ENCODE measurements at regions not wholly inside any gene's neighbourhood (a gene's known extent, or its start where the extent isn't known, plus 50 kb on each side); places are given as distances from the start of the nearest gene placed in this dataset.

GRCh38 chr11:133678191-133678590, 145.9 kb upstream of the OPCML start:
- Histone ChIP-seq H2BK5ac (ENCODE audit: low read depth, low read length, poor library complexity, severe bottlenecking) (no peak overlapping the region), H3K4me3 (ENCODE audit: insufficient read depth, low read depth, low read length) (no peak overlapping the region), H3K27me3 (ENCODE audit: control insufficient read depth, insufficient read depth, low read length) (no peaks in the 10 kb centered on the region), H3K56ac (ENCODE audit: extremely low read depth, insufficient read depth, low read length) (no peak overlapping the region), H3K14ac (replicated peaks; ENCODE audit: low read depth, low read length) (no peak overlapping the region), H3K4me1 (ENCODE audit: control insufficient read depth, insufficient read depth, low read length) (no peaks in the 10 kb centered on the region), H2AFZ (replicated peaks; ENCODE audit: low read length, poor library complexity) (no peak overlapping the region), H3K18ac (ENCODE audit: low read depth, low read length) (no peak overlapping the region), H4K5ac (ENCODE audit: low read depth, low read length) (no peak overlapping the region), H2BK120ac (ENCODE audit: low read depth, low read length) (no peak overlapping the region), H3K9ac (ENCODE audit: low read depth, low read length) (no peak overlapping the region), H2AK5ac (ENCODE audit: low read depth, low read length) (no peak overlapping the region), H3K4ac (ENCODE audit: low read depth, low read length) (no peak overlapping the region), H4K20me1 (ENCODE audit: insufficient read depth, low read length) (no peaks in the 10 kb centered on the region), H3K9me1 (ENCODE audit: insufficient read depth, low read length) (no peaks in the 10 kb centered on the region), H3K27ac (ENCODE audit: insufficient read depth, low read length) (no peak overlapping the region), H4K91ac (ENCODE audit: insufficient read depth, low read depth, low read length) (no peak overlapping the region), H3K4me2 (ENCODE audit: low read depth, low read length) (no peak overlapping the region), H3K79me1 (ENCODE audit: low read depth in 1 of 2, low read length in 2 of 2) (no peaks in the 10 kb centered on the region), H3K9me3 (ENCODE audit: control insufficient read depth, insufficient read depth, low read length) (peaks cover 31% of the 10 kb centered on the region), H2AK9ac (replicated peaks; ENCODE audit: low read depth, low read length, poor library complexity) (no peak overlapping the region), H3K23ac (ENCODE audit: low read depth, low read length) (no peak overlapping the region), H4K8ac (ENCODE audit: low read depth in 2 of 2, low read length in 2 of 2) (no peak overlapping the region), H2BK20ac (ENCODE audit: low read depth, low read length) (no peak overlapping the region), H3K36me3 (ENCODE audit: control insufficient read depth, insufficient read depth, low read length) (no peaks in the 10 kb centered on the region), H2BK15ac (ENCODE audit: low read depth, low read length) (no peak overlapping the region)
- WGBS, 2 experiments (ENCODE audit: extremely low coverage in 2 of 2, insufficient read length in 1 of 2): no CpG with 5 or more reads among the region's 2 CpGs
- intact Hi-C loops (cut with micrococcal nuclease) (no loop called here), in situ Hi-C loops (cut with MboI; ENCODE audit: low sequenced_read_pairs) (no loop called here), dilution Hi-C loops (cut with HindIII; ENCODE audit: low sequenced_read_pairs, unreplicated experiment) (no loop called here)
- ChIA-PET CTCF (no interaction called here), POLR2A (ENCODE audit: unreplicated experiment) (no interaction called here)
- BruUV-seq (replicated peaks): no TSS peak
- ATAC-seq (ENCODE audit: low read depth) (no peak), DNase-seq (no peak)
- TF ChIP-seq BHLHE40 (IDR thresholded peaks at IDR 0.05; ENCODE audit: low read depth, low read length) (no peak), RFX5 (IDR thresholded peaks at IDR 0.05; ENCODE audit: low read depth, low read length) (no peak), RAD21 (IDR thresholded peaks at IDR 0.05; ENCODE audit: low read length) (no peak), FOS (IDR thresholded peaks at IDR 0.05; ENCODE audit: low read depth, low read length) (no peak), CHD1 (IDR thresholded peaks at IDR 0.05; ENCODE audit: low read depth, low read length) (no peak), CEBPB (IDR thresholded peaks at IDR 0.05; ENCODE audit: low read depth, low read length) (no peak), RCOR1 (IDR thresholded peaks at IDR 0.05; ENCODE audit: insufficient replicate concordance, low read length) (no peak), MAZ (IDR thresholded peaks at IDR 0.05; ENCODE audit: borderline replicate concordance, low read depth, low read length) (no peak), ELK1 (IDR thresholded peaks at IDR 0.05; ENCODE audit: borderline replicate concordance, low read depth, low read length) (no peak), MXI1 (IDR thresholded peaks at IDR 0.05; ENCODE audit: borderline replicate concordance, low read depth, low read length) (no peak), POLR2A (IDR thresholded peaks at IDR 0.05; ENCODE audit: low read depth, low read length) (no peak), USF2 (IDR thresholded peaks at IDR 0.05; ENCODE audit: low read depth, low read length) (no peak), CTCF (conservative IDR thresholded peaks at IDR 0.05; ENCODE audit: low read depth, low read length) (no peak), MAFK (IDR thresholded peaks at IDR 0.05; ENCODE audit: low read depth, low read length) (no peak), NFE2L2 (IDR thresholded peaks at IDR 0.05; ENCODE audit: low read depth, low read length) (no peak), SMC3 (IDR thresholded peaks at IDR 0.05; ENCODE audit: low read depth, low read length) (no peak)
